Neuron (in vitro differentiated cells): ENCODE measurements at regions not wholly inside any gene's neighbourhood (a gene's known extent, or its start where the extent isn't known, plus 50 kb on each side); places are given as distances from the start of the nearest gene placed in this dataset.
"Not testable (repeated sequence)": the region's sequence is repeated elsewhere in the genome, so short reads cannot be mapped to it uniquely, and the experiment has no call there.

ENCODE experiments used
- H2AFZ ChIP-seq: one replicate; pipeline ENCODE4 v1.6.1; 2013; ENCODE audit warnings: low read depth, mild to moderate bottlenecking, inconsistent platforms, low read length, moderate library complexity
- H3K27me3 ChIP-seq: one replicate; pipeline ENCODE4 v1.6.1; 2013; ENCODE audit warnings: low read length; ENCODE audit not compliant: insufficient read depth
- H3K36me3 ChIP-seq: one replicate; pipeline ENCODE4 v1.6.1; 2013; ENCODE audit warnings: low read length; ENCODE audit not compliant: insufficient read depth
- H3K4me1 ChIP-seq: one replicate; pipeline ENCODE4 v1.6.1; 2013; ENCODE audit warnings: low read length; ENCODE audit not compliant: insufficient read depth
- H3K4me3 ChIP-seq: 2 replicates; pipeline ENCODE4 v1.5.1; 2013; ENCODE audit warnings: mild to moderate bottlenecking, low read length, moderate library complexity
- H3K9me3 ChIP-seq: one replicate; pipeline ENCODE4 v1.6.1; 2013; ENCODE audit warnings: low read length

GRCh38 chr14:53437858-53438257 lies 284.7 kb upstream of the DDHD1 start:
- H3K4me1 ChIP-seq: no peaks in the 10 kb centered on the region

GRCh38 chr14:53432378-53432802 lies 279.3 kb upstream of the DDHD1 start:
- Histone ChIP-seq H3K27me3 (no peaks in the 10 kb centered on the region), H3K4me1 (no peaks in the 10 kb centered on the region), H2AFZ (no peak overlapping the region), H3K36me3 (no peaks in the 10 kb centered on the region), H3K9me3 (no peaks in the 10 kb centered on the region), H3K4me3 (no peak overlapping the region)

More at GRCh38 chr14:53437858-53438257, 284.7 kb upstream of the DDHD1 start:
- Histone ChIP-seq H3K4me3 (no peak overlapping the region), H3K36me3 (no peaks in the 10 kb centered on the region), H2AFZ (no peak overlapping the region), H3K27me3 (no peaks in the 10 kb centered on the region), H3K9me3 (no peaks in the 10 kb centered on the region)

- H3K36me3 ChIP-seq: no peaks in the 10 kb centered on the region
- H3K4me3 ChIP-seq: no peak overlapping the region
- H2AFZ ChIP-seq: no peak overlapping the region
- H3K4me1 ChIP-seq: no peaks in the 10 kb centered on the region
- H3K9me3 ChIP-seq: no peaks in the 10 kb centered on the region
- no peaks in the 10 kb centered on the region for H3K27me3 ChIP-seq
These were observed 277.7 kb upstream of the DDHD1 start for GRCh38 chr14:53430870-53431269.

- H3K36me3 ChIP-seq: no peaks in the 10 kb centered on the region
- H2AFZ ChIP-seq: no peak overlapping the region
- no peaks in the 10 kb centered on the region for H3K27me3 ChIP-seq
- H3K9me3 ChIP-seq: peaks cover under 1% of the 10 kb centered on the region
- no peak overlapping the region for H3K4me3 ChIP-seq
- H3K4me1 ChIP-seq: no peaks in the 10 kb centered on the region
These were observed 259.9 kb upstream of the DDHD1 start for GRCh38 chr14:53412819-53413675.

- no peak overlapping the region for H3K4me3 ChIP-seq
- H2AFZ ChIP-seq: no peak overlapping the region
- H3K36me3 ChIP-seq: no peaks in the 10 kb centered on the region
- H3K4me1 ChIP-seq: no peaks in the 10 kb centered on the region
- no peaks in the 10 kb centered on the region for H3K9me3 ChIP-seq
- no peaks in the 10 kb centered on the region for H3K27me3 ChIP-seq
These were observed 258.0 kb upstream of the DDHD1 start for GRCh38 chr14:53411125-53411524.

- Histone ChIP-seq H2AFZ (no peak overlapping the region), H3K4me3 (no peak overlapping the region), H3K36me3 (no peaks in the 10 kb centered on the region), H3K27me3 (no peaks in the 10 kb centered on the region), H3K4me1 (no peaks in the 10 kb centered on the region), H3K9me3 (no peaks in the 10 kb centered on the region)
These were observed 256.8 kb upstream of the DDHD1 start for GRCh38 chr14:53409969-53410368.

GRCh38 chr14:53409289-53409688 lies 256.2 kb upstream of the DDHD1 start:
- no peak overlapping the region for H2AFZ ChIP-seq
- H3K4me3 ChIP-seq: no peak overlapping the region
- H3K4me1 ChIP-seq: no peaks in the 10 kb centered on the region
- H3K9me3 ChIP-seq: no peaks in the 10 kb centered on the region
- no peaks in the 10 kb centered on the region for H3K36me3 ChIP-seq
- no peaks in the 10 kb centered on the region for H3K27me3 ChIP-seq

- Histone ChIP-seq H2AFZ (no peak overlapping the region), H3K27me3 (no peaks in the 10 kb centered on the region), H3K9me3 (no peaks in the 10 kb centered on the region), H3K4me1 (no peaks in the 10 kb centered on the region), H3K36me3 (no peaks in the 10 kb centered on the region), H3K4me3 (no peak overlapping the region)
These were observed 255.2 kb upstream of the DDHD1 start for GRCh38 chr14:53408175-53408879.

- H3K4me1 ChIP-seq: no peaks in the 10 kb centered on the region
- no peak overlapping the region for H2AFZ ChIP-seq
- no peaks in the 10 kb centered on the region for H3K27me3 ChIP-seq
- no peak overlapping the region for H3K4me3 ChIP-seq
- no peaks in the 10 kb centered on the region for H3K36me3 ChIP-seq
- no peaks in the 10 kb centered on the region for H3K9me3 ChIP-seq
These were observed 253.4 kb upstream of the DDHD1 start for GRCh38 chr14:53406519-53406918.

- Histone ChIP-seq H3K36me3 (no peaks in the 10 kb centered on the region), H3K4me1 (no peaks in the 10 kb centered on the region)
These were observed 248.5 kb upstream of the DDHD1 start for GRCh38 chr14:53401646-53402045.

GRCh38 chr14:53399057-53399456 lies 245.9 kb upstream of the DDHD1 start:
- peaks cover 2% of the 10 kb centered on the region for H3K9me3 ChIP-seq
- no peak overlapping the region for H3K4me3 ChIP-seq
- no peaks in the 10 kb centered on the region for H3K4me1 ChIP-seq
- no peaks in the 10 kb centered on the region for H3K36me3 ChIP-seq
- no peaks in the 10 kb centered on the region for H3K27me3 ChIP-seq
- H2AFZ ChIP-seq: no peak overlapping the region

More at GRCh38 chr14:53401646-53402045, 248.5 kb upstream of the DDHD1 start:
- H3K4me3 ChIP-seq: no peak overlapping the region
- no peaks in the 10 kb centered on the region for H3K9me3 ChIP-seq
- no peaks in the 10 kb centered on the region for H3K27me3 ChIP-seq
- no peak overlapping the region for H2AFZ ChIP-seq

GRCh38 chr14:53398616-53399015 lies 245.5 kb upstream of the DDHD1 start:
- no peak overlapping the region for H3K4me3 ChIP-seq
- H2AFZ ChIP-seq: no peak overlapping the region
- no peaks in the 10 kb centered on the region for H3K27me3 ChIP-seq
- H3K36me3 ChIP-seq: no peaks in the 10 kb centered on the region
- H3K4me1 ChIP-seq: no peaks in the 10 kb centered on the region
- peaks cover 2% of the 10 kb centered on the region for H3K9me3 ChIP-seq

- not testable (repeated sequence) for H3K4me3 ChIP-seq, H3K27me3 ChIP-seq, H3K4me1 ChIP-seq, H3K9me3 ChIP-seq, H2AFZ ChIP-seq, H3K36me3 ChIP-seq
These were observed 242.1 kb upstream of the DDHD1 start for GRCh38 chr14:53395267-53395666.
